B cell (primary cell): ENCODE measurements at regions not wholly inside any gene's neighbourhood (a gene's known extent, or its start where the extent isn't known, plus 50 kb on each side); places are given as distances from the start of the nearest gene placed in this dataset.

Experiments used
- ATAC-seq: fragments of 200-7000 bp; cut with Tn5 transposase; one replicate; pipeline ENCODE4 v1.10.0; 2021; ENCODE audit warnings: low read depth, mild to moderate bottlenecking, moderate number of reproducible peaks, moderate library complexity
- CTCF ChIA-PET: fragments of 350-600 bp; sonication (Branson Sonifier 250); formaldehyde crosslinking; loops from one replicate; lab custom pipeline; 2021; ENCODE audit warnings: antibody characterized with exemption, inconsistent platforms; lab: Charles Lee
- POLR2A ChIA-PET: fragments of 350-600 bp; sonication (Branson Sonifier 250); formaldehyde crosslinking; loops from one replicate; lab custom pipeline; 2021; ENCODE audit warnings: antibody characterized with exemption; lab: Charles Lee
- DNase-seq: peaks from one replicate; pipeline ENCODE4 v3.0.0; 2013
- H2AFZ ChIP-seq: 2 replicates; pipeline ENCODE4 v1.6.1; 2012; ENCODE audit warnings: mild to moderate bottlenecking, low read depth, low read length; ENCODE audit not compliant: insufficient read depth, poor library complexity, severe bottlenecking
- H3K27ac ChIP-seq, 2 donors: 1 replicate in 1 of 2; 2 replicates in 1 of 2; pipeline ENCODE4 v1.5.1; 2012 to 2013; ENCODE audit warnings: low read length in 2 of 2, mild to moderate bottlenecking in 2 of 2, moderate library complexity in 1 of 2
- H3K27me3 ChIP-seq, 4 experiments: fragments of 200-600 bp in 1 of 4; sonication (generic) in 1 of 4; replicated peaks in 1 of 4; 1 replicate in 2 of 4; 2 replicates in 2 of 4; pipeline versions ENCODE4 v1.6.1 to v1.7.0; 2013 to 2016; ENCODE audit warnings: low read length in 3 of 4, mild to moderate bottlenecking in 2 of 4, mixed read lengths in 1 of 4, moderate library complexity in 1 of 4; ENCODE audit not compliant: insufficient read depth in 4 of 4, control insufficient read depth in 3 of 4; ENCODE audit errors: control extremely low read depth in 1 of 4
- H3K36me3 ChIP-seq, 2 experiments: replicated peaks in 1 of 2; 1 replicate in 1 of 2; 2 replicates in 1 of 2; pipeline versions ENCODE4 v1.6.1 to v1.7.1; 2013; ENCODE audit warnings: low read length in 1 of 2; ENCODE audit not compliant: insufficient read depth in 2 of 2, control insufficient read depth in 1 of 2; ENCODE audit errors: control extremely low read depth in 1 of 2, extremely low read depth in 1 of 2
- H3K4me1 ChIP-seq, 2 donors: fragments of 200-600 bp in 1 of 2; sonication (generic) in 1 of 2; 1 replicate in 1 of 2; 2 replicates in 1 of 2; pipeline versions ENCODE4 v1.5.1 to v1.6.1; 2013 to 2017; ENCODE audit warnings: low read length in 2 of 2; ENCODE audit not compliant: control insufficient read depth in 2 of 2, insufficient read depth in 2 of 2
- H3K4me2 ChIP-seq: replicated peaks from 2 replicates; pipeline ENCODE3; 2012; ENCODE audit warnings: mild to moderate bottlenecking, low read depth, low read length; ENCODE audit not compliant: poor library complexity, severe bottlenecking
- H3K4me3 ChIP-seq, 5 experiments: fragments of 200-600 bp in 1 of 5; sonication (generic) in 1 of 5; 1 replicate in 3 of 5; 2 replicates in 2 of 5; pipeline versions ENCODE4 v1.5.1 to v1.7.0; 2011 to 2016; ENCODE audit warnings: low read length in 4 of 5, mild to moderate bottlenecking in 4 of 5, low read depth in 2 of 5, control low read depth in 1 of 5, moderate library complexity in 1 of 5; ENCODE audit not compliant: insufficient read depth in 1 of 5; ENCODE audit errors: control extremely low read depth in 1 of 5, extremely low read depth in 1 of 5
- H3K79me2 ChIP-seq: fragments of 200-600 bp; sonication (generic); one replicate; pipeline ENCODE4 v1.6.0; 2016; ENCODE audit warnings: low read length; ENCODE audit not compliant: control insufficient read depth, insufficient read depth
- H3K9ac ChIP-seq: fragments of 200-600 bp; sonication (generic); 2 replicates; pipeline ENCODE4 v1.6.1; 2017; ENCODE audit warnings: mild to moderate bottlenecking, low read length, moderate library complexity
- H3K9me3 ChIP-seq, 3 donors: one replicate each; pipeline versions ENCODE4 v1.6.1 to v1.7.1; 2013; ENCODE audit warnings: low read length in 2 of 3; ENCODE audit not compliant: control insufficient read depth in 2 of 3, insufficient read depth in 1 of 3; ENCODE audit errors: control extremely low read depth in 1 of 3
- H4K20me1 ChIP-seq: 2 replicates; pipeline ENCODE4 v1.6.0; 2012; ENCODE audit warnings: mild to moderate bottlenecking, low read length; ENCODE audit not compliant: insufficient read depth, control insufficient read depth, poor library complexity, severe bottlenecking
- H3K27ac Mint-ChIP-seq: one replicate; pipeline ENCODE4 v1.8.0; 2021; ENCODE audit warnings: mixed read lengths
- H3K27me3 Mint-ChIP-seq: one replicate; pipeline ENCODE4 v1.8.0; 2021; ENCODE audit warnings: mixed read lengths
- H3K4me1 Mint-ChIP-seq: one replicate; pipeline ENCODE4 v1.8.0; 2021; ENCODE audit warnings: mixed read lengths
- H3K4me3 Mint-ChIP-seq: one replicate; pipeline ENCODE4 v1.8.0; 2021; ENCODE audit warnings: mixed read lengths
- H3K9me3 Mint-ChIP-seq: one replicate; pipeline ENCODE4 v1.8.0; 2022; ENCODE audit warnings: mixed read lengths; ENCODE audit not compliant: insufficient read depth
- CTCF ChIP-seq: fragments of 200-600 bp; IDR thresholded peaks from one replicate; pipeline ENCODE4 v1.8.0; 2022; ENCODE audit warnings: antibody characterized with exemption, mild to moderate bottlenecking
- EZH2 ChIP-seq: IDR thresholded peaks from 2 replicates; pipeline ENCODE4 v1.6.1; 2012; ENCODE audit warnings: borderline replicate concordance, low read depth, mild to moderate bottlenecking, moderate library complexity, low read length; ENCODE audit not compliant: insufficient read depth, poor library complexity, severe bottlenecking
- WGBS: methylation state at CpG from one replicate; pipeline ENCODE4 v1.1.5; 2013; ENCODE audit warnings: missing lambda C conversion rate; ENCODE audit not compliant: insufficient coverage; 5-methylcytosine and 5-hydroxymethylcytosine counted together
- intact Hi-C: fragments of 100-400 bp; cut with micrococcal nuclease; formaldehyde crosslinking; loops from one replicate; pipeline ENCODE4 v1.10.0; 2022

GRCh38 chr6:48564036-48564820 is 453.2 kb upstream of the PTCHD4 start:
- no peaks in the 10 kb centered on the region for H3K4me1 ChIP-seq
- H3K27ac ChIP-seq, result no peak overlapping the region
- Mint-ChIP-seq H3K27ac (no peak overlapping the region), H3K4me1 (no peaks in the 10 kb centered on the region), H3K4me3 (no peak overlapping the region), H3K9me3 (no peaks in the 10 kb centered on the region), H3K27me3 (no peaks in the 10 kb centered on the region)
- DNase-seq (no peak), ATAC-seq (no peak)
- TF ChIP-seq CTCF (no peak), EZH2 (no peak)
- peaks cover 0 to 2% (median 0%) of the 10 kb centered on the region in 3 donors for H3K9me3 ChIP-seq
- no peak overlapping the region for H3K9ac ChIP-seq
- intact Hi-C loops, result no loop called here
- H3K4me3 ChIP-seq, result no peak overlapping the region
- no peak overlapping the region for H2AFZ ChIP-seq
- H4K20me1 ChIP-seq, result no peaks in the 10 kb centered on the region
- no peaks in the 10 kb centered on the region for H3K27me3 ChIP-seq
- POLR2A ChIA-PET, result no interaction called here
- H3K4me2 ChIP-seq, result no peak overlapping the region
- 75% methylated on average over 2 of the region's 3 CpGs for WGBS
- no peaks in the 10 kb centered on the region for H3K79me2 ChIP-seq
- no peaks in the 10 kb centered on the region for H3K36me3 ChIP-seq
- CTCF ChIA-PET, result no interaction called here

DNA sequence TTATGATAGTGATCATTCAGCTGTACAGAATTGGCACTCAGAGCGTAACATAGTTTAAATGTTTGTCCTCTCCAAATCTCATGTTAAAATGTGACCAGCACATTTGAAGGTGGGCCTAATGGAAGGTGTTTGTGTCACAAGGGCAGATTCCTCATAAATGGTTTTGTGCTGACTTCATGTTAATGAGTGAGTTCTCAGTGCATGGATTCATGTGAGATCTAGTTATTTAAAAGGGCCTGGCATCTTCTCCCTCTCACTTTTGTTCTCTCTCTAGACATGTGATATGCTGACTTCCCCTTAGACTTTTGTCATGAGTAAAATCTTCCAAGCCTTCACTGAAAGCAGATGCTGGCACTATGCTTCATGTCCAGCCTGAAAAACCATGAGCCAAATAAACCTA is 452.4 kb upstream of the PTCHD4 start:
- TF ChIP-seq CTCF (no peak), EZH2 (no peak)
- Histone ChIP-seq H3K4me1 (no peaks in the 10 kb centered on the region), H3K27ac (no peak overlapping the region), H2AFZ (no peak overlapping the region), H4K20me1 (no peaks in the 10 kb centered on the region), H3K9ac (no peak overlapping the region), H3K36me3 (no peaks in the 10 kb centered on the region), H3K9me3 (peaks cover 0 to 2% (median 0%) of the 10 kb centered on the region in 3 donors), H3K4me3 (no peak overlapping the region), H3K79me2 (no peaks in the 10 kb centered on the region), H3K4me2 (no peak overlapping the region), H3K27me3 (no peaks in the 10 kb centered on the region)
- Mint-ChIP-seq H3K27me3 (no peaks in the 10 kb centered on the region), H3K9me3 (no peaks in the 10 kb centered on the region), H3K4me3 (no peak overlapping the region), H3K27ac (no peak overlapping the region), H3K4me1 (no peaks in the 10 kb centered on the region)
- intact Hi-C loops, result no loop called here
- CTCF ChIA-PET, result no interaction called here
- WGBS, result 100% methylated on average over 1 of the region's 1 CpG
- POLR2A ChIA-PET, result no interaction called here
- DNase-seq (no peak), ATAC-seq (no peak)
